Prostate gland (tissue), 2 donors: ENCODE measurements at regions not wholly inside any gene's neighbourhood (a gene's known extent, or its start where the extent isn't known, plus 50 kb on each side); places are given as distances from the start of the nearest gene placed in this dataset.

Source experiments
- DNase-seq: peaks from one replicate; pipeline ENCODE4 v3.0.0-alpha.2; 2019; ENCODE audit warnings: low spot score
- H3K27ac ChIP-seq, 2 donors: fragments of 200-600 bp; sonication (generic); 2 replicates each; pipeline ENCODE4 v1.5.1; 2017 to 2019
- H3K27me3 ChIP-seq: fragments of 200-600 bp; sonication (generic); replicated peaks from 2 replicates; pipeline ENCODE4 v1.5.1; 2019; ENCODE audit not compliant: insufficient read depth
- H3K36me3 ChIP-seq, 2 donors: fragments of 200-600 bp; sonication (generic); 1 replicate in 1 of 2; 2 replicates in 1 of 2; pipeline versions ENCODE4 v1.5.1 to v1.8.1; 2017 to 2019
- H3K4me1 ChIP-seq: fragments of 200-600 bp; sonication (generic); replicated peaks from 2 replicates; pipeline ENCODE4 v1.5.1; 2019
- H3K4me3 ChIP-seq, 2 donors: fragments of 200-600 bp; sonication (generic); 2 replicates each; pipeline ENCODE4 v1.5.1; 2017 to 2019
- H3K9me3 ChIP-seq: fragments of 200-600 bp; sonication (generic); 2 replicates; pipeline ENCODE4 v1.5.1; 2017
- POLR2A ChIP-seq: fragments of 450-650 bp; IDR thresholded peaks from one replicate; pipeline ENCODE4 v1.6.1; 2016; ENCODE audit warnings: antibody characterized with exemption, mild to moderate bottlenecking
- POLR2AphosphoS5 ChIP-seq: sonication (generic); formaldehyde crosslinking; IDR thresholded peaks from one replicate; pipeline ENCODE4 v1.6.1; 2017; ENCODE audit warnings: antibody characterized with exemption
- WGBS: methylation state at CpG from one replicate; pipeline ENCODE4 v1.1.5; 2018; 5-methylcytosine and 5-hydroxymethylcytosine counted together
- intact Hi-C: fragments of 100-400 bp; cut with DNase I; formaldehyde crosslinking; loops from one replicate; pipeline ENCODE4 v1.14.2; 2022
- TF ChIP-seq, protein P1 (sequence below), 4 experiments: fragments of 200-600 bp in 2 of 4; fragments of 450-650 bp in 2 of 4; sonication (generic) in 2 of 4; IDR thresholded peaks; 1 replicate in 3 of 4; 2 replicates in 1 of 4; pipeline ENCODE4 v1.5.1; 2016 to 2019; ENCODE audit warnings: antibody characterized with exemption in 4 of 4, mild to moderate bottlenecking in 2 of 4, moderate library complexity in 2 of 4

GRCh38 chr5:163885117-163885516, 379.7 kb downstream of the MAT2B start:
- H3K27ac ChIP-seq = no peak overlapping the region
- no peak overlapping the region for H3K4me3 ChIP-seq
- no peak for DNase-seq
- TF ChIP-seq, protein P1, sequence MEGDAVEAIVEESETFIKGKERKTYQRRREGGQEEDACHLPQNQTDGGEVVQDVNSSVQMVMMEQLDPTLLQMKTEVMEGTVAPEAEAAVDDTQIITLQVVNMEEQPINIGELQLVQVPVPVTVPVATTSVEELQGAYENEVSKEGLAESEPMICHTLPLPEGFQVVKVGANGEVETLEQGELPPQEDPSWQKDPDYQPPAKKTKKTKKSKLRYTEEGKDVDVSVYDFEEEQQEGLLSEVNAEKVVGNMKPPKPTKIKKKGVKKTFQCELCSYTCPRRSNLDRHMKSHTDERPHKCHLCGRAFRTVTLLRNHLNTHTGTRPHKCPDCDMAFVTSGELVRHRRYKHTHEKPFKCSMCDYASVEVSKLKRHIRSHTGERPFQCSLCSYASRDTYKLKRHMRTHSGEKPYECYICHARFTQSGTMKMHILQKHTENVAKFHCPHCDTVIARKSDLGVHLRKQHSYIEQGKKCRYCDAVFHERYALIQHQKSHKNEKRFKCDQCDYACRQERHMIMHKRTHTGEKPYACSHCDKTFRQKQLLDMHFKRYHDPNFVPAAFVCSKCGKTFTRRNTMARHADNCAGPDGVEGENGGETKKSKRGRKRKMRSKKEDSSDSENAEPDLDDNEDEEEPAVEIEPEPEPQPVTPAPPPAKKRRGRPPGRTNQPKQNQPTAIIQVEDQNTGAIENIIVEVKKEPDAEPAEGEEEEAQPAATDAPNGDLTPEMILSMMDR (IDR thresholded peaks at IDR 0.05) = no peak
- TF ChIP-seq POLR2AphosphoS5 = no peak
- TF ChIP-seq POLR2A = no peak
- whole genome bisulfite sequencing = 82% methylated on average over 2 of the region's 2 CpGs
- no peaks in the 10 kb centered on the region for H3K4me1 ChIP-seq
- intact Hi-C loops = no loop called here
- no peaks in the 10 kb centered on the region for H3K9me3 ChIP-seq
- no peaks in the 10 kb centered on the region for H3K36me3 ChIP-seq
- H3K27me3 ChIP-seq = no peaks in the 10 kb centered on the region

DNA sequence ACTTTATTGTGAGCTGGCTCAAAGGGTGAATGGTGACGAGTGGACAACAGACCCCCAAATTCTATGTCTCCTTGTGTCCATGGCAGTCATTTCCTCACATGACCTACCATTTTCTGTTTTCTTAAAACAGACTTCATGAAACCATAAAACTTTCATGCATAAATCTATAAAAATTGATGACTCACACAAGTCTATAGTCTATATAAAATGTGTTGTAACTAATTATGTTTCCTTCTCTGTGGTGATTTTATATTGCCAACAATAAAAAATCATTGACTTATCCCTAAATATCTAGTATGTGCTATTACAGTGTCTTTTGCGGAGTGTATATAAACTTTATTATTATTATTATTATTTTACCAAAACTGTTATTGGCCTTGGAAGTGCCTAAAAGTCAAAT, 382.4 kb downstream of the MAT2B start:
- H3K27ac ChIP-seq = no peak overlapping the region
- no peak for TF ChIP-seq POLR2A
- TF ChIP-seq, protein P1 (IDR thresholded peaks at IDR 0.05) = no peak
- TF ChIP-seq POLR2AphosphoS5 = no peak
- no peak overlapping the region for H3K4me3 ChIP-seq
- intact Hi-C loops = no loop called here
- no peaks in the 10 kb centered on the region for H3K9me3 ChIP-seq
- no peaks in the 10 kb centered on the region for H3K36me3 ChIP-seq
- no peak for DNase-seq
- WGBS = 67% methylated on average over 2 of the region's 2 CpGs
- H3K4me1 ChIP-seq = no peaks in the 10 kb centered on the region
- no peaks in the 10 kb centered on the region for H3K27me3 ChIP-seq

DNA sequence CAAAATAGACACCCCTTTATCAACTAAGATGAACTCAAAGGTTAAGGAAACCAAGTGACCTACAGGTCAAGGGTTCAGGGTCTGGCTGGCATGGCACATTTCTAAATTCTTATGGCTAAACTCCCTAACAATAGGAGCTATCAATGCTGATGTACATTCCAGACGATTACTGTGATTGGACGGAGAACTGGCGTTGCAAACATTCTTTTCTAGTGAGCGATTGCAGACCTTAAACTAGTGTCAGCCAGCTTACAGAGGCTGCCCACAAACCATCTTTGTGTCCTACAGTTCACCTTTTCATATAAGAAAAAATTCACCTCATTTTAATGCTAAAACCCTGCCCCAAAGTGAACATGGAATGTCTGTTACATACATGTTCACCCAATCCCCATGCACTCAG, 382.9 kb downstream of the MAT2B start:
- no peak for TF ChIP-seq POLR2A
- TF ChIP-seq, protein P1 (IDR thresholded peaks at IDR 0.05) = no peak
- TF ChIP-seq POLR2AphosphoS5 = no peak
- Histone ChIP-seq H3K9me3 (no peaks in the 10 kb centered on the region), H3K4me1 (no peaks in the 10 kb centered on the region), H3K36me3 (no peaks in the 10 kb centered on the region), H3K4me3 (no peak overlapping the region), H3K27ac (no peak overlapping the region), H3K27me3 (no peaks in the 10 kb centered on the region)
- 77% methylated on average over 4 of the region's 4 CpGs for WGBS
- no peak for DNase-seq
- intact Hi-C loops = no loop called here

DNA sequence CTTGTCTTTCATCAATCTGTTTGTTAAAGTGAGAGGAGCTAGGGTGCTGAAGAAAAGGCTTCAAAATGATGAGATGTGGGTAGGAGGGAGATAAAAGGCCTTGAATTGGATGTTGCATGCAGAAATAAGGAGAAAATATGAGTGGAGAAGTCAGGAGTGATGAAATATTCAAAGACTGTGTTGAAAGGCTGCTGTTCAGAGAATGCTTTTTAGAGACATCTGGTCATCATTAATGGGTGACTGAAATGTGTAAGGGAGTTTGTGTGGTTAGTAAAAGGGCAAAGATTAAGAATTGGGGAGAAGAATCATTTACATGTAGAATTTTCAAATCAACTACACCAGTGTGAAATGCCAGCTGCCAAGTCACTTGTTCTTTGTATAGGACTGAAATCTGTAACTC, 383.9 kb downstream of the MAT2B start:
- intact Hi-C loops = no loop called here
- Histone ChIP-seq H3K4me3 (no peak overlapping the region), H3K27ac (no peak overlapping the region), H3K27me3 (no peaks in the 10 kb centered on the region), H3K4me1 (no peaks in the 10 kb centered on the region), H3K36me3 (no peaks in the 10 kb centered on the region), H3K9me3 (no peaks in the 10 kb centered on the region)
- TF ChIP-seq, protein P1 (IDR thresholded peaks at IDR 0.05) = no peak
- no peak for TF ChIP-seq POLR2AphosphoS5
- TF ChIP-seq POLR2A = no peak
- no peak for DNase-seq

GRCh38 chr5:163890261-163890660, 384.8 kb downstream of the MAT2B start:
- intact Hi-C loops = no loop called here
- TF ChIP-seq POLR2A (no peak), POLR2AphosphoS5 (no peak)
- TF ChIP-seq, protein P1 (IDR thresholded peaks at IDR 0.05) = no peak
- Histone ChIP-seq H3K27me3 (no peaks in the 10 kb centered on the region), H3K9me3 (no peaks in the 10 kb centered on the region), H3K4me3 (no peak overlapping the region), H3K36me3 (no peaks in the 10 kb centered on the region), H3K4me1 (no peaks in the 10 kb centered on the region), H3K27ac (no peak overlapping the region)
- 59% methylated on average over 2 of the region's 2 CpGs for WGBS
- DNase-seq = no peak
